ENCODE measurements at regions not wholly inside any gene's neighbourhood (a gene's known extent, or its start where the extent isn't known, plus 50 kb on each side); places are given as distances from the start of the nearest gene placed in this dataset.
A peak's percentile ranks its signal among the peaks of the same experiment; 100 is the strongest.
"Not testable (repeated sequence)": the region's sequence is repeated elsewhere in the genome, so short reads cannot be mapped to it uniquely, and the experiment has no call there.

GRCh38 chr6:93081901-93082300, 337.5 kb downstream of the EPHA7 start:
- DNase-seq: no peak

- no peak for DNase-seq
These were observed 340.3 kb downstream of the EPHA7 start for GRCh38 chr6:93079061-93079460.

- no peak for DNase-seq
These were observed 345.5 kb downstream of the EPHA7 start for GRCh38 chr6:93073811-93074210.

- DNase-seq: no peak
These were observed 349.5 kb downstream of the EPHA7 start for GRCh38 chr6:93069856-93070255.

DNA sequence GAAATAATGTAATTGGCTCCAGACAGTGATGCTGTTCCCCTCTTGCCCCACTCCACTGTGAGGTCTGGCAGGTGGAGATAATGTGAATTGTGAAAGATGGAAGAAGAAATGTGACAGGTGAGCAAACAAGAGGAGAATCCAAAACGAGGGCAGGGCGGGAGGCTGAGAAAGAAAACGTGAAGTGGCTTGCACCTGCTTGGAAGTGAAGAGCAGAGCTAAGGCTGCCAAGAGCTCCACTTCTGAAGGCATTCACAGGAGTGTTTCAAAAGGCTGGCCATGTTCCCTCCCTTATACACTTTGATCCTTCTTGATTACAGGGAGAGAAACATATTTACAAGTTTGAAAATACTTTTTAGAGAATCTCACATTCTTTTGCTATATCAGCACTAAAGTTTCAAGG, 359.4 kb downstream of the EPHA7 start:
- DNase-seq: peak; percentile 86

DNA sequence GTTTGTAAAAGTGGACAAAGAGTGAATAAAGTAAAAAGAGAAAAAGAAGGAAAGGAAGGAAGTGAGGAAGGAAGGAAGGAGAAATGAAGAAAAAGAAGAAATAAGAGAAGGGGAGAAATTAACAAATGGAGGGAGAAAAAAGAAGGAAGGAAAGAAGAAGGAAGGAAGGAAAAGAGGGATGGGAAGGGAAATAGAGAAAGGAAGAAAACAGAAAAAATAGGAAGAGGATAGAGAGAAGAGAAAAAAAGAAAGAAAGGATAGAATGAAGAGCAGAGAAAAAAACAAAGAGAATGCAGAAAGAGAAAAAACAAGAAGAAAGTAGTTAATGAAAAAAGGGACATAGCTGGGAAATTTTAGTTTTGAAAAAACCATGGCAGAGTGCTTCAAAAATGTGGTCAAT, 361.8 kb downstream of the EPHA7 start:
- no peak for DNase-seq

DNA sequence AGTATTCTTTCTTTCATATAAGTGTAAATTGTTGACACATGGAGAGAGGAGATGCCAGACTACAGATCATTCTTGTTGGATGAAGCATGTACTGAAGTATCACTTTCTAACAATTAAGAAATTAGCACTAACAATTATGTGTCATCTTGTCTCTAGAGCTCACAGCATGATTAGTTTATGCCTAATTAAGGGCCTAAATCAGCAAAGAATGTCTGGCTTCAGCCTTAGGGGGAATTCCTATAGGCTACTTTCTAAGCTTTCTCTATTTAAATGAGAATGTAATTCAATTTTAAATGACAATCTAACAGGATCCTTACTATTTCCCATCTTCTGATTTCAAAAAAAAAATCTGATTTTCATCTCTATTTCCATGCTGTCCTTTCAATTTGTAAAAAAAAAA, 371.0 kb downstream of the EPHA7 start:
- DNase-seq: no peak

- DNase-seq: no peak
These were observed 372.3 kb downstream of the EPHA7 start for GRCh38 chr6:93047033-93047432.

DNA sequence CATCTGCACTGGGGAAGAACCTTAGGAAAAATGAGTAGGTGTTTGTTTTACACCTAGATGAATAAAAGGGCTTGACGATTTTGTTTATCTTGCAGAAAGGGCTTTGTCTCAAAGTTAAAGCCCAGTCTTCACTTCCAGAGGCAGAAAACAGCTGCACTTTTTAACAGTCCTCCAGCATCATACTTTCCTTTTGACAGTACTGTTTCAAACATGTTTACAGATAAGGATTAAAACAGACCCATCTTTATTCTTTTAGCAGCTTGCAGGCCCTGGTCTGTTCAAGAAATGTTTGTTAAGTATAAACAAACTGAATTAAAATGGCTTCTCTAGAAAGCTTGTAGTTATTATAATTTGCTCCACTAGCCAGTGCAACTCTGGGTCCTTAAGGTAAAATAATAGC, 374.2 kb downstream of the EPHA7 start:
- no peak for DNase-seq

DNA sequence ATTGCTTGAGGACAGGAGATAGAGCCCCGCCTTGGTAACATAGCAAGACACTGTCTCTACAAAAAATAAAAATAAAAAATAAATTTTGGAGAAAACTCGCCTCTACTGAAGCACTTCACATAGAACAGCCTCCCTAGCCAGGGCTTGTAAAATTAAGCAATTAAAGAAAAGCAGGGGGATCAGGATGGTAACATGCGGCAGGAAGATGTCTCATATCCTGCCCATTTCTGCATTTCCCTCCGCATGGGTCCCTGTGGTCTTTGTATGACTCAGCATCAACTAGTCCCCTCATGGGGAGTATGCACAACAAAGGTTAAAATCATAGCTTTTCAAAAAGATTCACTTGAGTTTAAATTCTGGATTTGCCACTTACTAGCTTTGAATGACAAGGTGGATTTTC, 379.0 kb downstream of the EPHA7 start:
- no peak for DNase-seq

DNA sequence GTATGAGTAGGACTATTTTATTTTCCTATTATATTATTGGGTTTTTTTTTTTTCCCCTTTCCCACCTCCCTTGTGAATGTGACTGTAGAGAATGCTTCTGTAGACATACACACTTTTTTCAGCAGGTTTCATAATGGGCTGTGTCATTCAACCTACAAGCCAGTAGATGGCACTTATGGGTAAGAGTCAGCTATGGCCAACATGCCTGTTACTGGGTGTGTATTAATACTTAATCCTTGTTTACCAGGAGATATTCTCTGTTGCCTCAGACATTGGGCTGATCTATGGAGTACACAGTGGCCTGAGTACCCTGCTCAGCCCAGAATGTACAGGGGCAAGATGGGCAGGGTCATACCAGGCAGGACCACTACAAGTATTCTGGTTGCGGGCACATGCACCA, 382.5 kb downstream of the EPHA7 start:
- no peak for DNase-seq

DNA sequence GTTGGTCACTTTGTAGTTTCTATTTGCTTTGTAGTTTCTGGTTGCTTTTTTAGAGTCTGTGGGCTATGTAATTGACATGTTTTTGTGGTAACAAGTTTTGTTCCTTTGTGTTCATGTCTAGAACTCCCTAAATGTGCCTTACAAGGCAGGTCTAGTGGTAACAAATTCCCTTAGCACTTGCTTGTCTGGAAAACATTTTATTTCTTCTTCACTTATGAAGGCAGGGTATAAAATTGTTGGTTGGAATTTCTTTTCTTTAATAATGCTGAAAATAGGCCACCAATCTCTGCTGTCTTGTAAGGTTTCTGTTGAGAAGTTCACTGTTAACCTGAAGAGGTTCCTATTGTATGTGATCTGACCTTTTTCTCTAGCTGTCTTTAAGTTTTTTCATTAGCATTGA, 383.6 kb downstream of the EPHA7 start:
- DNase-seq: no peak

GRCh38 chr6:93021235-93021915, 398.0 kb downstream of the EPHA7 start:
- peak; percentile 47 for DNase-seq

DNA sequence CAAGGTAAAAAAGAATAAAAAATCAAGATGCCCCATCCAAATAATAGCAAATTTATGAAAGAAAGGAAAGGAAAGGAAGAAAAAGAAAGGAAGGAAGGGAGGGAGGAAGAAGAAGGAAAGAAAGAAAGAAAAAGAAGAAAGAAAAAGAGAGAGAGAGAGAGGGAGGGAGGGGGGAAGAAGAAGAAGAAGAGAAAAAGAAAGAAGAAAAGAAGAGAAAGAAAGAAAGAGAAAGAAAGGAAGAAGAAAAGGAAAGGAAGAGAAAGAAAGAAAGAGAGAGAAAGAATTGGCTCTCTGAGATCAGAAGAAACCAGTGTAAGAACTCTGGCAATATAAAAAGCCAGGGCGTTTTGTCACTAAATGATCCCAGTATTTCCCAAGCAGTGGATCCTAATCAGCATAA, 401.7 kb downstream of the EPHA7 start:
- no peak for DNase-seq

- no peak for DNase-seq
These were observed 402.1 kb downstream of the EPHA7 start for GRCh38 chr6:93017213-93017612.

DNA sequence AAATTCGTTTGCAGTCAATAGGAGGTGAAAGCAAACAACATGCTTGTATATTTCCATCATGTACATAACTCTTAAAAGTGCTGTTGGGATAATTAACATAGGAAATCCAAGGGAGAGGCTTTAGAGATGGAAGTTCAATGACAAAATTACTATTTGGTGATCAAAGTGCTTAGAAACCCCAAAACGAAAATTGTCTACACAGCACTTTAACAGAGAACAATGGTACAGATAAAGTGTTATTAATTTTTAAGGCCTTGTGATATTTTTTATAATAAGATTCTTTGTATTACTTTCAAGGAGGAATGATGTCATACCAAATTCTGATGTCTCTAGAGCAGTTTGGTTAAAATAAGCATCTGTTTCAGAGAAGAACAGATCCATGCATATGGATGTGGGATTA, 406.3 kb downstream of the EPHA7 start:
- DNase-seq: no peak

GRCh38 chr6:93008375-93008774, 411.0 kb downstream of the EPHA7 start:
- no peak for DNase-seq

- no peak for DNase-seq
These were observed 429.7 kb downstream of the EPHA7 start for GRCh38 chr6:92989656-92990055.

DNA sequence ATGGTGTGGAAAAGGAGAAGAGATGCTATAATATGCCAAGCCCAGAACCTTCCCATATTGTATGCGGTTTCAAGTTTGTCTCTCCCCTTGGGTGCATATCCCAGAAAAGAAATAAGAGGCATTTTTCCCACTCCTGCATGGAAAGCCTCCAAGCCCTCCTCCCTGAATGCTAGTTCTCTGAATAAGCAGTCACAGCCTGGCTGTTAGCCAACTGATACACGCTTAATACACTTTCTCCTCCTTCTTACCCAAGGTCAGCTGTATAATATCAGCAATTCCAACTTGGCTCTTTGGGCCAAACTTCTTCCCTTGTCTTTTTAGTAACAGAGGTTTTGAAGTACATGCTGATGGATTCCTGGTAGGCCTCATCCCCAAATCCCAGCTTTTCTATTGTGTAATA, 440.1 kb downstream of the EPHA7 start:
- no peak for DNase-seq

- DNase-seq: no peak
These were observed 442.3 kb downstream of the EPHA7 start for GRCh38 chr6:92977018-92977417.

- DNase-seq: no peak
These were observed 452.0 kb downstream of the EPHA7 start for GRCh38 chr6:92967362-92967761.

DNA sequence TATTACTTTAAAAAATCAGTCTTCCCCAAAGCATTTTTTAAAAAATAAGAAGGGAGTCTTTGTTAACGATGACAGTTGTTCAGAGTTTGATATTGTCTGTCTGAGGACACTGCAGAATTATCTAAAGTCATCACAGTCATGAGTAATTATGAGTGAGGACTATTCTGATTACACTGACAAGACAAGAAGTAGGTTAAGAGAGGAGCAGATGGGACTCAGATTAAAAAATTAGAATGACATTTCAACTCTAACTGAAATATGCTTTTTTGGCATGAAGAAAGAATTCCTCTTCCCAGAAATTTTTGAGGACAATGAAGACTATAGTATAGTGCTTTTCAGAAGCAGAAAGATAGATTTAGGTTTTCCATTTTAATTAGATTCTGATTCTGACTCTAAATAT, 456.5 kb downstream of the EPHA7 start:
- DNase-seq: no peak

DNA sequence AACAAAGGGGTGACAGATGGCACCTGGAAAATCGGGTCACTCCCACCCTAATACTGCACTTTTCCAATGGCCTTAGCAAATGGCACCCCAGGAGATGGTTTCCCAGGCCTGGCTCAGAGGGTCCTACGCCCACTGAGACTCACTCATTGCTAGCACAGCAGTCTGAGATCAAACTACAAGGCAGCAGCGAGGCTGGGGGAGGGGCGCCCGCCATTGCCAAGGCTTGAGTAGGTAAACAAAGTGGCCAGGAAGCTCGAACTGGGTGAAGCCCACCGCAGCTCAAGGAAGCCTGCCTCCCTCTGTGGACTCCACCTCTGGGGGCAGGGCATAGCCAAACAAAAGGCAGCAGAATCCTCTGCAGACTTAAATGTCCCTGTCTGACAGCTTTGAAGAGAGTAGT, 467.2 kb downstream of the EPHA7 start:
- DNase-seq: not testable (repeated sequence)

DNA sequence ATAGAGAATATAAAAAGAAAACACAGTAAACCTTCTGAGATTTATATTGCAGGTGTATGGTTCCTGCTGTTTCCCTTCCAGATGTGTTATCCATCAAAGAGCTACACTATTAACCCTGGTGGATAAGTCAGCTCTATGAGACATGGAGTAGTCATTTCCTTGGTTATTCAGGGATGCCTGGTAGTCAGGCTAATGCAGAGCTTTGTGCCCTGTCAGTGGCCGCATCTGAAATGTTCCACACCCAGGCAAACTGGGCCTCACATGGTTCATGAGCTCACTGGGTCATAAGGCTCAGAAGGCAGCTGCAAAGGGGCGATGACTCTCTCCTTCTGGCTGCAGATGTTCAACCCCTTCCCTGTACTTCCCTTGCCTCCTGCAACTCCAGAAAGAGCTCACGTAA, 473.6 kb downstream of the EPHA7 start:
- no peak for DNase-seq

DNA sequence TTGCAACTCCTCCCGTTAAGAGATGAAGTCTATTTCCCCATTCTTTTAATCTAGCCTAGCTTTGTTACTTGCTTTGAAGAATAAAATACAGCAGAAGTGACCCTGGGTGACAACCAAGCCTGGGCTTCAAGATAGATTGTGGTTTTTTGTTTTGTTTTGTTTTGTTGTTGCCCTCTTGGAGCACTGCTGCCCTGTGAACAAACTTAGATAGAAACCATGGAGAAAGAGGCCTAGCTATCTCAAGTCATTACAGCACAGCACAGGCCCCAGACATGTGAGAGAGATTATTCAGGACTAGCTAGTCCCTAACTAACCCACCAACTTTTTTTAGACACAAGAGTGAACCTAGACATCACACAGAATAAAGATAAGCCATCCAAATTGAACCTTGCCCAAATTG, 475.2 kb downstream of the EPHA7 start:
- DNase-seq: no peak

DNA sequence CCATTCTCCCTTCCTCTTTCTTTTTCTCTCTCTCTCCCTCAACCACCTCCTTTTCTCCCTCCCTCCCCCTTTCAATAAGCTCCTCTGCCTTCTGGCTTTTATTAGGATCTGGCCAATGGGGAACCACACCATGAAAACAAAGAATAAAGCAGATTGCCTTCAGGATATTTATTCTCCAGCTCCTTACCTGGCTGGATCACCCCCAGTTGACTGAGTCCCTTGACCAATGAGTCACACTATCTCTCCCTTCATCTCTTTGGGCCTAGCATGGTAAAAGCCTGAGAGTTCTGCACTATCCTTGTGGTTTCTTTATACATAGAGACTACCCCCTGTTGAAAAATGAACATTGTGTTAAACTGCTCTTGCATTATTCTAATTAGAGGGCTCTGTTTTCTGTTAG, 476.8 kb downstream of the EPHA7 start:
- no peak for DNase-seq
